ENCODE measurements at regions not wholly inside any gene's neighbourhood (a gene's known extent, or its start where the extent isn't known, plus 50 kb on each side); places are given as distances from the start of the nearest gene placed in this dataset.
"Not testable (repeated sequence)": the region's sequence is repeated elsewhere in the genome, so short reads cannot be mapped to it uniquely, and the experiment has no call there.

DNA sequence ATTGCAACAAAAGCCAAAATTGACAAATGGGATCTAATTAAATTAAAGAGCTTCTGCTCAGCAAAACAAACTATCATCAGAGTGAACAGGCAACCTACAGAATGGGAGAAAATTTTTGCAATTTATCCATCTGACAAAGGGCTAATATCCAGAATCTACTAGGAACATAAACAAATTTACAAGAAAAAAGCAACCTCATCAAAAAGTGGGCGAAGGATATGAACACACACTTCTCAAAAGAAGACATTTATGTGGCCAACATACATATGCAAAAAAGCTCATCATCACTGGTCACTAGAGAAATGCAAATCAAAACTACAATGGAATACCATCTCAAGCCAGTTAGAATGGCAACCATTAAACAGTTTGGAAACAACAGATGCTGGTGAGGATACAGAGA lies 858.1 kb upstream of the FOXG1 start:
- TF ChIP-seq, protein P1, sequence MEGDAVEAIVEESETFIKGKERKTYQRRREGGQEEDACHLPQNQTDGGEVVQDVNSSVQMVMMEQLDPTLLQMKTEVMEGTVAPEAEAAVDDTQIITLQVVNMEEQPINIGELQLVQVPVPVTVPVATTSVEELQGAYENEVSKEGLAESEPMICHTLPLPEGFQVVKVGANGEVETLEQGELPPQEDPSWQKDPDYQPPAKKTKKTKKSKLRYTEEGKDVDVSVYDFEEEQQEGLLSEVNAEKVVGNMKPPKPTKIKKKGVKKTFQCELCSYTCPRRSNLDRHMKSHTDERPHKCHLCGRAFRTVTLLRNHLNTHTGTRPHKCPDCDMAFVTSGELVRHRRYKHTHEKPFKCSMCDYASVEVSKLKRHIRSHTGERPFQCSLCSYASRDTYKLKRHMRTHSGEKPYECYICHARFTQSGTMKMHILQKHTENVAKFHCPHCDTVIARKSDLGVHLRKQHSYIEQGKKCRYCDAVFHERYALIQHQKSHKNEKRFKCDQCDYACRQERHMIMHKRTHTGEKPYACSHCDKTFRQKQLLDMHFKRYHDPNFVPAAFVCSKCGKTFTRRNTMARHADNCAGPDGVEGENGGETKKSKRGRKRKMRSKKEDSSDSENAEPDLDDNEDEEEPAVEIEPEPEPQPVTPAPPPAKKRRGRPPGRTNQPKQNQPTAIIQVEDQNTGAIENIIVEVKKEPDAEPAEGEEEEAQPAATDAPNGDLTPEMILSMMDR (optimal IDR thresholded peaks at IDR 0.05 in 1 of 3, IDR thresholded peaks at IDR 0.05 in 1 of 3, conservative IDR thresholded peaks at IDR 0.05 in 1 of 3; ENCODE audit: extremely low read depth in 1 of 3, insufficient read depth in 2 of 3, low read length in 3 of 3): not testable (repeated sequence)
- not testable (repeated sequence) for TF ChIP-seq EZH2 (IDR thresholded peaks at IDR 0.05; ENCODE audit: low read length)

All from keratinocyte (primary cell).